ENCODE measurements at regions not wholly inside any gene's neighbourhood (a gene's known extent, or its start where the extent isn't known, plus 50 kb on each side); places are given as distances from the start of the nearest gene placed in this dataset.

- Mint-ChIP-seq H3K4me3 (no peak overlapping the region), H3K9me3 (no peaks in the 10 kb centered on the region), H3K4me1 (no peaks in the 10 kb centered on the region), H3K27me3 (peaks cover 10% of the 10 kb centered on the region), H3K36me3 (no peaks in the 10 kb centered on the region), H3K27ac (no peak overlapping the region)
- POLR2A ChIA-PET = no interaction called here
- DNase-seq (no peak), ATAC-seq (ENCODE audit: low read depth) (no peak)
Measured at GRCh38 chr2:224213396-224213795, 174.3 kb upstream of the SERPINE2 start.

DNA sequence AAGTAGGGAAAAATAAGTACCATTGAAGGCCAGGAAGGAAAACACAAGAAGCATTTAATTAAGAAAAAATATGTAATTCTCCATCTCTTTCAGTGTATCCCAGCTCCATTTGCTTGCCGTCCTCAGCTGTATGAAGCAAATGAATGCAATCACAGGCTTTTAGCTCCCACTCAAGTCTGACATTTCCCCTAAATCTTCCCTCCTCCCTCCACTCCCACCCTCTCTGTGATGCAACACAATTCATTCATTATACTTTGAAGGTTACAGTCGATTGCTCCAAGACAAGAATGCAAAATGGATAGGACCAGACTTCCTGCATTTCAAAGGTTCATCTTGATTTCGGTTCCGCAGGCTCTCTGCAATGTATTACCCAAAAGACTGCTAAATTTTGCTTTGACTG lies 172.7 kb upstream of the SERPINE2 start:
- POLR2A ChIA-PET = no interaction called here

GRCh38 chr2:224211181-224211480 lies 172.0 kb upstream of the SERPINE2 start:
- H3K4me1 Mint-ChIP-seq = no peaks in the 10 kb centered on the region
- POLR2A ChIA-PET = no interaction called here
- no peak for ATAC-seq (ENCODE audit: low read depth)
- no peak overlapping the region for H3K27ac Mint-ChIP-seq
- no peaks in the 10 kb centered on the region for H3K36me3 Mint-ChIP-seq
- H3K9me3 Mint-ChIP-seq = no peaks in the 10 kb centered on the region
- H3K4me3 Mint-ChIP-seq = no peak overlapping the region
- DNase-seq = no peak
- peaks cover 17% of the 10 kb centered on the region for H3K27me3 Mint-ChIP-seq

More for the DNA sequence above, 172.7 kb upstream of the SERPINE2 start:
- Mint-ChIP-seq H3K4me3 (no peak overlapping the region), H3K27me3 (peaks cover 15% of the 10 kb centered on the region), H3K27ac (no peak overlapping the region), H3K4me1 (no peaks in the 10 kb centered on the region), H3K9me3 (no peaks in the 10 kb centered on the region), H3K36me3 (no peaks in the 10 kb centered on the region)
- ATAC-seq (ENCODE audit: low read depth) (no peak), DNase-seq (no peak)

DNA sequence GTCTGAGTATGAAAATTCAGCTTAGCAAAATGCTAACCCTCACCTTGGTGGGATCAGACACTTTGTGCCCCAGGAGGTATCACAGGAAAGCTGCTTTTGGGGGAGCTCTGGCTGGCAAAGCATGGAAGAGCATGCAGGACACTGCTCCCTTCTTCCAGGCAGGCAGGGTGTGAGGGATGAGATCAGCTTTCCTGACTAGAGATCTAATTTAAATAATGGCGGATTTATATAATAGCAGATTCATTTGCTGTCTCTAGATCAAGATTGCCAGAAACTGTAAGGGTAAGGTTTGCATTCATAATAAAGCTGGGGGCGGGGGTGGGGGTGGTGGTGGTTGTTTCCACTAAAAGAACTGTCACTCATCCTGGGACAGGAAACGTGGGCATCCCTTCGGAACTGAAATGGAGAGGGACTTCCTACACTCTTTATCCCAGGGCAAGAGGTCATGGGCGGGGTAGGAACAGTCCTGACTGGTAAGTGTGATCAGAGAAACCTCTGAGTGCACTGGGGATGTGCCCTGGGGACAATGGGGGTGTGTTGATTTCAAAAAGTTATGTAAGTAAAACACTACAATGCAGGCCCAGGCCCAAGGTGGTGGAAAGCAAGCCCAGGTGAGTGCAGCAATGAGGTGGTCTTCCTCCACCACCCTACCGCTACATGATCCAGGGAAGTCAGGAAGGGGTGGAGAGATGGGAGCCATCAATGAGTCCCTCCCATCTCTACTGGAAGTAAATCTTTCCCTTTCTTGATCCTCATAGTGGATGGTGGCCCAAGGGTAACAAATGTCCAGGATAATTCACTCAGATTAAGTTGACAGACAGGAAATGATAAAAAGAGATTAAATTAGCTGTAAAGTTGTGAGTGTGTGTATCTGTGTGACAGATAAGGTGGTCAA lies 171.4 kb upstream of the SERPINE2 start:
- Mint-ChIP-seq H3K4me1 (no peaks in the 10 kb centered on the region), H3K9me3 (no peaks in the 10 kb centered on the region), H3K36me3 (no peaks in the 10 kb centered on the region), H3K27ac (no peak overlapping the region), H3K27me3 (peaks cover 13% of the 10 kb centered on the region), H3K4me3 (no peak overlapping the region)
- DNase-seq (no peak), ATAC-seq (ENCODE audit: low read depth) (no peak)
- POLR2A ChIA-PET = no interaction called here

GRCh38 chr2:224209555-224210285 lies 170.6 kb upstream of the SERPINE2 start:
- H3K4me1 Mint-ChIP-seq = no peaks in the 10 kb centered on the region
- POLR2A ChIA-PET = no interaction called here
- H3K9me3 Mint-ChIP-seq = no peaks in the 10 kb centered on the region
- peaks cover 17% of the 10 kb centered on the region for H3K27me3 Mint-ChIP-seq
- no peaks in the 10 kb centered on the region for H3K36me3 Mint-ChIP-seq
- H3K4me3 Mint-ChIP-seq = no peak overlapping the region
- H3K27ac Mint-ChIP-seq = no peak overlapping the region
- DNase-seq = no peak
- no peak for ATAC-seq (ENCODE audit: low read depth)

- Mint-ChIP-seq H3K4me3 (no peak overlapping the region), H3K4me1 (no peaks in the 10 kb centered on the region), H3K27me3 (peaks cover 14% of the 10 kb centered on the region), H3K36me3 (no peaks in the 10 kb centered on the region), H3K27ac (no peak overlapping the region), H3K9me3 (no peaks in the 10 kb centered on the region)
- ATAC-seq (ENCODE audit: low read depth) (no peak), DNase-seq (no peak)
- POLR2A ChIA-PET = no interaction called here
Measured at GRCh38 chr2:224208443-224208842, 169.4 kb upstream of the SERPINE2 start.

DNA sequence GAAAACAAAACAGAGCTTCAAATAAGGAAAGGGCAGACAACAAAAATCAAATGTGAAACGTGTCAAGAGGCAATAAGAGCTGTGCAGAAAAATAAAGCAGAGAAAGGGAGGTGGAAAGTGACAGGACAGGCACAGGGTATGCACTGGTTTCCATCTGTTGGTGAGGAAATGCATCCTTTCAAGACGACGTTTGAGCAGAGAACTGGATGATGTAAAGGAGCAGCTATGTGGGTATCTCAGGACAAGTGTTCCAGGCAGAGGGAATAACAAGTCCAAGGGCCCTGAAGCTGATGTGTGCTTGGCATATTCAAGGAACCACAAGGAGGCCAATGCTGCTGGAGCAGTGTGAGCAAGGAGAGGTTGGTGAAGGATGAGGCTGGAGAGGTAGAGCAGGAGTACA lies 168.9 kb upstream of the SERPINE2 start:
- no peak for ATAC-seq (ENCODE audit: low read depth)
- Mint-ChIP-seq H3K9me3 (no peaks in the 10 kb centered on the region), H3K27me3 (peaks cover 14% of the 10 kb centered on the region), H3K27ac (no peak overlapping the region), H3K4me1 (no peaks in the 10 kb centered on the region), H3K4me3 (no peak overlapping the region), H3K36me3 (no peaks in the 10 kb centered on the region)
- POLR2A ChIA-PET = no interaction called here
- no peak for DNase-seq

DNA sequence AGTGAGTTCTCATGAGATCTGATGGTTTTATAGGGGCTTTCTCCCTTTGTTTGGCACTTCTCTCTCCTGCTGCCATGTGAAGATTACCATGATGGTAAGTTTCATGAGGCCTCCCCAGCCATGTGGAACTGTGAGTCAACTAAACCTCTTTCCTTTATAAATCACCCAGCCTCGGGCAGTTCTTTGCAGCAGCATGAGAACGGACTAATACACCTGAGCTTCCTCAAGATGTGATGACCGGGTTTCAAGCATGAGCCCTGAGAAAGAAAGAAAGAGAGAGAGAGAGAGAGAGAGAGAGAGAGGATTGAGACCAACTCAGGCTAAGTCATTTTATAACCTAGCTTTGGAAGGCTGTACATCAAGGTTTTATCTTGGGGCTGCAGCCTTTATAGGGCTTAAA lies 167.7 kb upstream of the SERPINE2 start:
- no peak for ATAC-seq (ENCODE audit: low read depth)
- no peak overlapping the region for H3K27ac Mint-ChIP-seq

DNA sequence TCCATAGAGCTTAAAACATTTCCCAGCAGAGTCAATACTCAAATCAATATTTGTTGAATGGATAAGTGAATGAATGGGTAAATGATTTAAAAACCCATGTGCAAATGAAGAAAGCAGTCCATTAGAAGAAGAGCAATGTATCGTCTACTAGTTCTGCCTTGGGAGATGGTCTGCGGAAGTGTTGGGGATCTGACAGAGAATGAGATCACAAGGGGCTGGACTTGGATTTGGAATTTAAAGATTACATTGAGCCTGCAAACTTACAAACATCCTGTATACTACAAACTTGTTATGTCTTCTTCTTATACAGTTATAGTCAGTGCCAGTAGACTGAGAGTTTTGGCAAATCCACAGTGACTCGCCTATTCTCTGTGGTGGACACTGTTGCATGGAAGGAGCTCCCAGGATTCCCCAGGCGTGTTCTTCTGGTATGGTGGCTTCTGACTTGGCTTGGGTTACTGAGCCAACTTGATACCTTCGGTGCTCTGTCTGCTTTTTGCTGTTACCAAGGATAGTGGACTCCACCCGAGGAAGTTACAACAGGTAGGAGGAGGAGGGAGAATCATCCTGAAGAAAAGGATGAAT lies 163.3 kb upstream of the SERPINE2 start:
- no peaks in the 10 kb centered on the region for H3K9me3 Mint-ChIP-seq
- no peaks in the 10 kb centered on the region for H3K4me1 Mint-ChIP-seq
- H3K4me3 Mint-ChIP-seq = no peak overlapping the region
- H3K27ac Mint-ChIP-seq = no peak overlapping the region
- DNase-seq (no peak), ATAC-seq (ENCODE audit: low read depth) (no peak)
- H3K36me3 Mint-ChIP-seq = no peaks in the 10 kb centered on the region
- POLR2A ChIA-PET = no interaction called here
- peaks cover 11% of the 10 kb centered on the region for H3K27me3 Mint-ChIP-seq

More for the DNA sequence above, 167.7 kb upstream of the SERPINE2 start:
- no peak overlapping the region for H3K4me3 Mint-ChIP-seq
- no peak for DNase-seq
- POLR2A ChIA-PET = no interaction called here
- no peaks in the 10 kb centered on the region for H3K9me3 Mint-ChIP-seq
- no peaks in the 10 kb centered on the region for H3K4me1 Mint-ChIP-seq
- H3K27me3 Mint-ChIP-seq = peaks cover 14% of the 10 kb centered on the region
- no peaks in the 10 kb centered on the region for H3K36me3 Mint-ChIP-seq

DNA sequence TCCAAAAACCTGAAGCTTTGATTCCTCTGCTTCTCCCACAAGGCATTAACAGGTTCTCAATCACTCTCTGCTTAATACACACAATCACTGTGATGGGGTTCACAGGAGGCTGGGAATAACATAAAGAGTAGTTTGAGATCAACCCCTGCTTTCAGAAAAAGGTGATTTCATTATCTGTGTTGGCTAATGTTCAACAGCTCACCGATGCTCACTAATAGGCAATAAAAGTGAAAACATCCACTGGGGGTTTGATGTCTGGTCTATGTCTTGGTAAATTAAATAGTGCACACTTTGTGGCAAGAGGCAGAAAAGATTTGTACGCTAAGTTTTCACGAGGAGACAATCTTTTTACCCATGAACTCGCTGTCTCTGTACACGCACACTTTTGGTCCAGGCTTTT lies 159.3 kb upstream of the SERPINE2 start:
- H3K36me3 Mint-ChIP-seq = no peaks in the 10 kb centered on the region
- no peak for ATAC-seq (ENCODE audit: low read depth)
- POLR2A ChIA-PET = no interaction called here
- no peaks in the 10 kb centered on the region for H3K4me1 Mint-ChIP-seq
- no peak overlapping the region for H3K4me3 Mint-ChIP-seq
- peaks cover 2% of the 10 kb centered on the region for H3K9me3 Mint-ChIP-seq
- H3K27ac Mint-ChIP-seq = no peak overlapping the region
- no peak for DNase-seq
- H3K27me3 Mint-ChIP-seq = peaks cover 9% of the 10 kb centered on the region

DNA sequence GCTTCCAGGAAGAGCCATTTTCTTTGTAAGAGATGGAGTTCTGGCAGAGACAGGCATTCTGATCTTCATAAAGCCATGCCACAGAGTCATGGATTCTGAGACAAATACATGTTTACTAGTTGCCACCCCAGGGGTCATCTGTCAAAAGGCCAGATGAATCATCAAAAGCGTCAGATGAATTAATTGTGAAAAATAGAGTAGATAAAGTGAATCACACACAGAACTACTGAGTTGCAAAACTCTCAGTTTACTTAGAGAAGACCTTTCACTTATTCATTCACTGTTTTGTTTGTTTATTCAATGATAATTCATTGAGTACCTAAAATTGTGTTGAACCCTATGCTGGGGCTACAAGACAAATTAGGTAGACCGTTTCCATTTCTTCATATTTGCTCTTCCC lies 157.7 kb upstream of the SERPINE2 start:
- DNase-seq (no peak), ATAC-seq (ENCODE audit: low read depth) (no peak)
- Mint-ChIP-seq H3K9me3 (peaks cover 2% of the 10 kb centered on the region), H3K4me1 (no peaks in the 10 kb centered on the region), H3K27me3 (peaks cover 9% of the 10 kb centered on the region), H3K36me3 (no peaks in the 10 kb centered on the region), H3K4me3 (no peak overlapping the region), H3K27ac (no peak overlapping the region)
- POLR2A ChIA-PET = no interaction called here

- Mint-ChIP-seq H3K27ac (no peak overlapping the region), H3K36me3 (no peaks in the 10 kb centered on the region), H3K4me1 (no peaks in the 10 kb centered on the region), H3K27me3 (peaks cover 9% of the 10 kb centered on the region), H3K4me3 (no peak overlapping the region), H3K9me3 (peaks cover 2% of the 10 kb centered on the region)
- ATAC-seq (ENCODE audit: low read depth) (no peak), DNase-seq (no peak)
- POLR2A ChIA-PET = no interaction called here
Measured at GRCh38 chr2:224195925-224196571, 157.0 kb upstream of the SERPINE2 start.

DNA sequence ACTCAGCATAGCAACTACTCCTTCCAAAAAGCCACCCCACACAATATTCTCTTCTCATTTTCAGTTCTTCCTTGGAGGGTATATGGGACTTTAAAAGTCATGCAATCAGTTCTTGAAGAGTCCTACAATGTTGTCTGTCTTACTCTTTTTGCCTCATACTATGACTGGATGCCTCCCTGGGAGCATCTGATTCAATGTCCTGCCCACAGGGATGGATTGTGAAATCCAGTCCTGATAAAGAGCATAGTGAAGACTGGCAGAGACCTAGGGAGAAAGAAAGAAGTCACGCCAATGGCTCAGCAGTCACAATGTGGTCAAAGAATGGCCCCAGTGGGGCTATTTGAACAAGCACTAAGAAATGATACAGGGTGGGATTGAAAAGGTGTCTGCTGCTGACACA lies 155.1 kb upstream of the SERPINE2 start:
- no peak for ATAC-seq (ENCODE audit: low read depth)
- H3K36me3 Mint-ChIP-seq = no peaks in the 10 kb centered on the region
- H3K27ac Mint-ChIP-seq = no peak overlapping the region
- POLR2A ChIA-PET = no interaction called here
- no peaks in the 10 kb centered on the region for H3K4me1 Mint-ChIP-seq
- H3K9me3 Mint-ChIP-seq = peaks cover 2% of the 10 kb centered on the region
- peaks cover 7% of the 10 kb centered on the region for H3K27me3 Mint-ChIP-seq
- DNase-seq = no peak
- no peak overlapping the region for H3K4me3 Mint-ChIP-seq

DNA sequence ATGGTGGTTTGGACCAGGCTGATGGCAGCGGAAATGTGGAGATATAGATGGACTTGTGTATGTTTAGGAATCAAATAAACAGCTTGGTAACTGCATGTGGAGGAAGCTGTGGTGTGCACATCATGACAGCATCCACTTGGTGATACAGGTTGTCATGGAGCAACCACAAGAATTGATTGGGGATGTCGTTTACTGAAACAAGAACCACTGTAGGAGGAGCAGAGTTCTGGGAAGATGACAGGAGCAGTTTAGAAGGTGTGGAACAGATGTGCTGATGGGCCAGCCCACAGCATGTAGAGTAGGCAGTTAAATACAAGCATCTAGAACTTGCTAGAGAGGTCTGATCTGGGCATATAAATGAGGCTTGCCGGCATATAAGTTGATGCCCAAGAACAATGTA lies 152.4 kb upstream of the SERPINE2 start:
- Mint-ChIP-seq H3K27me3 (peaks cover 5% of the 10 kb centered on the region), H3K36me3 (no peaks in the 10 kb centered on the region), H3K4me3 (no peak overlapping the region), H3K27ac (no peak overlapping the region), H3K9me3 (peaks cover 4% of the 10 kb centered on the region), H3K4me1 (no peaks in the 10 kb centered on the region)
- POLR2A ChIA-PET = no interaction called here
- DNase-seq (no peak), ATAC-seq (ENCODE audit: low read depth) (no peak)

Measured in activated naive CD8-positive, alpha-beta T cell treated with anti-CD3 and anti-CD28 coated beads, Interleukin-2, amount 10 ng/mL, durations not matched to agents 7 days and 5 days (primary cell).